NCI-H345 (cell line): ENCODE measurements at regions not wholly inside any gene's neighbourhood (a gene's known extent, or its start where the extent isn't known, plus 50 kb on each side); places are given as distances from the start of the nearest gene placed in this dataset.
"Not testable (repeated sequence)": the region's sequence is repeated elsewhere in the genome, so short reads cannot be mapped to it uniquely, and the experiment has no call there.

Experiments used
- DNase-seq: peaks from one replicate; lab custom pipeline; 2025; lab: John Stamatoyannopoulos, UW

DNA sequence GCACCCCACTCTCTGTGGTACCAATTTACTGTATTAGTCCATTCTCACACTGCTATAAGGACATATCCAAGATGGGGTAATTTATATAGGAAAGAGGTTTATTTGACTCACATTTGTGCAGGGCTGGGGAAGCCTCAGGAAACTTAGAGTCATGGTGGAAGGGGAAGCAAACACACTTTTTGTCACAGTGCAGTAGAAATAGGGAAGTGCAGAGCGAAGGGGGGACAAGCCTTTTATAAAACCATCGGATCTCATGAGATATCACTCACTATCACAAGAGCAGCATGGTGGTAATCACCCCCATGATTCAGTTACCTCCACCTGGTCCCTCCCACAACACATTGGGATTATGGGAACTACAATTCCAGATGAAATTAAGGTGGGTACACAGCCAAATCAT is 766.9 kb upstream of the PCDH10 start:
- DNase-seq = no peak

DNA sequence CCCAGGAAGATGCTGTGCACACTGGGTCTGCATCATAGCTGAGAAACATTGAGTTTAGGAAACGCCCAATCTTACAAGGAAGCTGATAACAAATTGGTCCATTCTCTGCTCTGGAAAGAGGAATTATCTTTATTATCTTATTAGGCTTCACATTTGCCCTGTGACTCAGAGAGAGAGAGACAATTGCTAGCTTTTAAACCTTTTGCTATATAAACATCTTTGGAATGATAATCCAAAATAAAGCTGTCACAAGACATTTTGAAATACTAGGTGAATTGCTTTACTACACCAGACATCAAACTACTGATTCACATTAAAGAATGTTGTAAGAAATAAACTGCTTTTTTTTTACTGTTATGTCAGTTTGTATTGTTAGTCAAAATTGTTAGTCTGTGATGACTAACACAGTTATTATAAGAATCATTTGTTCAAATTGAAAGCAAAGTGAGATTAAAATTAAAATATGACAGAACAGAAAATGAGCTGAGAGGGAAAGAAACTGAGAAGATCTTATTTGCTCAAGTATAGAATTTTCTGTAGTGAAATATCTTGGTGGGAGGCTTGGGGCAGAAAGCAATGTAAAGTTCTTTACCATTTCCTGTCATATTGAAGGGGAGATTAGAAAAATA is 765.4 kb upstream of the PCDH10 start:
- no peak for DNase-seq

DNA sequence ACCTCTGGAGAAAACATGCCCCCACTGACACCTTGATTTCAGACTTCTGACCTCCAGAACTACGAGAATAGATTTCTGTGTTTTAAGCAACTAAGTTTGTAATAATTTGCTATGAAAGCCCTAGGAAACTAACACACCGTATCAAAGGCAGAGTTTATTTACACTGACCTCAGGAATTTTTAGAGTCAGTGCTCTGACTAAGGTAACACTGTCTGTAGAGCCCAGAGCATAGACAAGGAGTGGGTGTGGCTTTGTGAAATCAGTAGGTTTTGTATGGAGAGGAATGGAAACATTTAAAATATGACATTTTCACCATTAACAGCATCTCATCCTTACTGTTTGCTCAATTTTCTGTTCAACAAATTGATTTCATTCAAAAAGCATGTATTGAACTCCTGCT is 764.4 kb upstream of the PCDH10 start:
- DNase-seq = no peak

DNA sequence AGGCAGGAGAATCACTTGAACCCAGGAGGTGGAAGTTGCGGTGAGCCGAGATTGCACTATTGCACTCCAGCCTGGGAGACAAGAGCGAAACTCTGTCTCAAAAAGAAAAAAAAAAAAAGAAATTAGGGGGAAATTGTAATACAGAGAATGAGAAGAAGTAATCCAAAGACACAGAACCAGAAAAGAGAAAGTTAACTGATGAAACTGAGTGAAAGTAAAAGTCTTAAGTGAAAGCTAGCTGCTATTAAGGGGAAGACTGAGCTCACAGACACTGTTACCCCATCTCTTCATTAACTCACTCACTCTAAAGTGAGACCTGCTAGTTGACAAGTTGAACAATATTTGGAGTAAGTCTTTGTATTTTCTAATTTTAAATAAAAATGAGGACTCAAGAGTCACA is 763.0 kb upstream of the PCDH10 start:
- no peak for DNase-seq

DNA sequence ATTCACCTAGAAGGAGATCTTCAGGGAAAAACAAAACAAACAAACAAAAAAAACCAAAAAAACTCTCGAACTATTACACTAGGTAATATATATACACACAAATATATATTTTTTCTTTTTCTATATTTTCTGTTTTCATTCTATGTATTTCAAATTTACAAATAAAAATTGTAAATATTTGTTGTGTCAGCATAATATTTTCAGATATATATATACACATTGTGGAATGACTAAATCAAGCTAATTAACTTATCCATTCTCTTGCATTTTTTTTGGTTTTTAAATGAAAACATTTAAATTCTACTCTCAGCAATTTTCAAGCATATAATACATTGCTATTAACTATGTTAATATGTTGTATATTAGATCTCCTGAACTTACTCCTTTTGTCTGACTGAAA is 762.0 kb upstream of the PCDH10 start:
- no peak for DNase-seq

DNA sequence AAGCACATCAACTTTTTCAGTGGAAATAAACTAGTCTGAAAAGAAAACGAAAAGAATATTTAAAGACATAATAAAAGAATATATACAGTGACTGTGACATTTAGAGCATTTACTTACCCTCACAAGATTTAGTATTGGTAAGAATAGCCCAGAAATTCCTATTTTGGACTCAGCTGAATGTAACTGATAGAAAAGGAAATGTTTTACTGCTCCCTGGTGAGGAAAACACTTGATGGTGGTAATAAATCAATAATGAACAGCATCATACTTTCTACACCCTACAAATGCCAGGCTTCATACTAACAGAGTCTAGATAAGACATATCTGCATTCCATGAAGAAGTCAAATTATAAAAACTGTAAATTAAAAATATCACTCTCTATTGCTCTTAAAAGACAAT is 753.5 kb upstream of the PCDH10 start:
- no peak for DNase-seq

DNA sequence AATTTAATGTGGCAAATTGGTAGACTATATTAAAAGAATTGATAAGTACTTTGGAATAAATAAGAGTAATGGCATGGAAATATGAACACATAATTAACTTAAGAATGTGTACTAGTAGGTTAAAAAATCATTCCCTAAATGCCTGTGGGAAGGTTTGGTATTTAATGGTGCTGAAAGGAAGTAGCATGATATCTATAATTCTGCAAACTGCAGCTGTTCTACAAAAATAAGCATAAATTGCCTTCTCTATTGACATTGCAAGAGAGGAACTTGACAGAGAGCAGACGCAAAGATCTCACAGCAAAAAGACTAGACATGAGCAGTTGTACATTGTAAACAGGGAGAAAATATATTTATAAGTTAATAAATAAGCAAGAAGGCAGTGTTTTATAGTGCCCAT is 752.5 kb upstream of the PCDH10 start:
- DNase-seq = no peak

DNA sequence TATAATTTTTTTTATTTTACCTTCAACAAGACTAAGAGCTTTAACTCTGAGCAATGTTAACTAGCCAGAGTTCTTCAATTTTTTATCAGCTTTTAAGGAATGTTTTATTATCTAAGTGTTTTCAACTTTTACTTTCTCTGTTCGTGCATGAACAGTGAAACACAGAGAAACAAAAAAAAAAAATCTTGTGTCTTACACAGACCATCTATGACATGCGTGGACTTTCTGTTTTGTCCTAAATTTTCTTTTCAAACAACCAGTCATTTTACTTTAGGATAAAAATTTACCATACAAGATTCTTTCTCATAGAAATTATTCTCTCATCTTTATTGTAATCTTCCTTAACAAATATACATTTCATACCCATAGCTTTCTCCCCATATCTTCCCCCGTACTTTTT is 731.9 kb upstream of the PCDH10 start:
- DNase-seq = no peak

DNA sequence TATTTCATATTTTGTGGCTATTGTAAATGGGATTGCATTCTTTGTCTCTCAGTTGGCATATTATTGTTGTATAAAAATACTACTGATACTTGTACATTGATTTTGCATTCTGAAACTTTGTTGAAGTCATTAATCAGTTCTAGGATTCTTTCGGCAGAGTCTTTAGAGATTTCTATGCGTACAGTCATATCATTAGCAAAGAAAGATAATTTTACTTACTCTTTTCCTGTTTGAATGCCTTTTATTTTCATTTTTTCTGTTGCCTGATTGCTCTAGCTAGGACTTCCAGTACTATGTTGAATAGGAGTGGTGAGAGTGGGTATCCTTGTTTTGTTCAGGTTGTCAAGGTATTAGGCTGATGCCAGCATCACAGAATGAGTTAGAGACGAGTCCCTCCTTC is 722.0 kb upstream of the PCDH10 start:
- DNase-seq = no peak

DNA sequence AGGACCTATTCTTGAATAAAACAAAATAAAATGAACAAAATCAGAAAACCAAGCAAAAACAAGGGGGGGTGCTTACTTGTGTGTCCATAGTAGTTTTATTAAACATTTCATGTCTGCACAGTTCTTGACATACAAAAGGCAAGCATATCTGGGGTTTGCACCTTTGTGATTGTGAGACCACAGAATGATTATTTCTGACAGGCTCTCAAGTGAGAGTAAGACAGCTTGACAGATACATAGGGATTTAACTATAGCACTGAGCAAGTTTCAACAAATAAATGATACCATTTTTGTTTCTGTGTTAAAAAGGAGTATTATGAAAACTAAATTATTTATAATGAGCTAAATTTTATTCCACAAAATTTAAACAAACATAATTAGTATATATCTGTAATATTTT is 712.0 kb upstream of the PCDH10 start:
- DNase-seq = no peak

DNA sequence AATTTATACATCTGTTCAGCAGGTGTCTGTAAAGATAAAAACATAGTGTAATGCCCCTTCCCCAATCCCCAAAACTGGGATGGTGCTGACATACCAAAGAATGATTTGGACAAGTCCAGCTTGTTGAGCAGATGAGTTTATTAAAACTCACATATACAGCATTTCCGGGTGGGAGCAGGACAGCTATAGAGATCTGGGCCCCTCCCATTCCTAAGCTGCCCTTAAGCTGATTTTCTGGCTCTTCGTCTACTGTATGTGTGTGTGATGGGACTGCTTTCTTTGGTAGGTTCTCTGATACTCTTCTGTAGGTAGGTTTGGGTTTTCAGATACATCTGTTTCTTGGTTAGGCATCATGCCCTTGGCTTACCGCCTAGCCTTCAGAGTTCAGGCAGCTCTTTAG is 703.7 kb upstream of the PCDH10 start:
- no peak for DNase-seq

DNA sequence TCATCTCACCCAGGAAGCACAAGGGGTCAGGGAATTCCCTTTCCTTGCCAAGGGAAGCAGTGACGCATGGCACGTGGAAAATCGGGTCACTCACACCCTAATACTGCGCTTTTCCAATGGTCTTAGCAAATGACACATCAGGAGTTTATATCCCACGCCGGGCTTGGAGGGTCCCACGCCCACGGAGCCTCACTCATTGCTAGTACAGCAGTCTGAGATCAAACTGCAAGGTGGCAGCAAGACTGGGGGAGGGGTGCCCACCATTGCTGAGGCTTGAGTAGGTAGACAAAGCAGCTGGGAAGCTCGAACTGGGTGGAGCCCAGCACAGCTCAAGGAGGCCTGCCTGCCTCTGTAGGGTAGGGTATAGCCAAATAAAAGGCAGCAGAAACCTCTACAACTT is 691.1 kb upstream of the PCDH10 start:
- DNase-seq = not testable (repeated sequence)

DNA sequence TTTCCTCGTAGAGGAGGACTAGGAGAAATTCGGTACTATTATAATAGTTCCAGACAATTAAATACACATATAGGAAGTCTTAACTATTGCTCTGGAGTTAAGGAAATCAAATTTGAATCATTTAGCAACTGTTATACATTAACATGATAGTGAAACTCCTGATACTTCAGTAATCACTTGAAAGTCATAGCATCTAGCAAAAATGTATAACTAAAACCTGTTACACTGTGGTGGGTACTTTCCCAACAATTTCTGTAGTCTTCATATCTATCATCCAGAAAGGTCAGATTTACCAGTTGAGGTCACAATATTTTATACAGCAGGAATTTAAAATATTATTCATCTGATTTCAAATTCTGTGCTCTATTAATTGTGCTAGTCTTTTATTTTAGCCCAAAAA is 669.6 kb upstream of the PCDH10 start:
- no peak for DNase-seq

DNA sequence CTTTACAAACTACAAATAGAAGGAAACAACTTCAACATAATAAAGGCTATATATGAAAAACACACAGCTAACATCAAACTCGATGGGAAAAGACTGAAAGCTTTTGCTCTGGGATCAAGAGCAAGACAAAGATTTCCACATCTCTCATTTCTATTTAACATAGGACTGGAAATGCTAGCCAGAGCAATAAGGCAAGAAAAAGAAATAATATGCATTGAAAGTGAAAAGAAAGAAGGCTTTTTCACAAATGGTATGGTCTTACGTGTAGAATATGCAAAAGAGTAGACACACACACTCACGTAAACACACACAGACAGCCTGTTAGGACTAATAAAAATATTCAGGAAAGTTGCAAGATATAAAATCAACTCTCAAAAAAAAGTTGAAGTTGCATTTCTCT is 660.5 kb upstream of the PCDH10 start:
- no peak for DNase-seq

DNA sequence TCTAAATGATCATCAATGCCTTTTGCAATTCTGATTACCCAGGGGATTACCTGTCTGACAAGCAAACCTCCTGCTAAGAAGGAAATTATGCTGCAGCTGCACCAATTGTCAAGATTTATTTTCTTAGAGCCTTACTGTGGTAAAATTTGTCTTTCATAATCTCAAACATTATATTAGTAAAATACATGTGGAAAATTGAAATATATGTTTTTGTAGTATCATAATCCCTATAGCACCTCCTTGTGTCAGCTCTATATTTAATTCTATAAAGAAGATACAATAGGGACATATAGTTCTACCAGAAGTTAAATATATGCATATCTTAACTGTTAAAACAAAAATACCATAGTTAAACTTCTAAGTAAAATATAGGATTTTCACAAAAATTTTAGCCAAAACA is 655.6 kb upstream of the PCDH10 start:
- DNase-seq = no peak

DNA sequence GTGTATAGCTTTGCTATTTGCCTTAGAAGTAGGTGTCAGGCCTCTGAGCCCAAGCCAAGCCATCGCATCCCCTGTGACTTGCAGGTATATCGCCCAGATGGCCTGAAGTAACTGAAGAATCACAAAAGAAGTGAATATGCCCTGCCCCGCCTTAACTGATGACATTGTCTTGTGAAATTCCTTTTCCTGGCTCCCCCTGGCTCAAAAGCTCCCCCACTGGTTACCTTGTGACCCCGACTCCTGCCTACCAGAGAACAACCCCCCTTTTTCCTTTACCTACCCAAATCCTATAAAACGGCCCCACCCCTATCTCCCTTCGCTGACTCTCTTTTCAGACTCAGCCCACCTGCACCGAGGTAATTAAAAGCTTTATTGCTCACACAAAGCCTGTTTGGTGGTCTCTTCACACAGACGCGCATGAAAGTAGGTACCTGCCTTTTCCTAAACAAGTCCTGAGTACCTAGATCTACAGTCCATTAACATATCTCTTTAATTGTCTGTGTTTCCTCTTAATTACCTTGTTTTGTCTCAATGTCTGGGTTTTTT is 653.8 kb upstream of the PCDH10 start:
- DNase-seq = not testable (repeated sequence)

DNA sequence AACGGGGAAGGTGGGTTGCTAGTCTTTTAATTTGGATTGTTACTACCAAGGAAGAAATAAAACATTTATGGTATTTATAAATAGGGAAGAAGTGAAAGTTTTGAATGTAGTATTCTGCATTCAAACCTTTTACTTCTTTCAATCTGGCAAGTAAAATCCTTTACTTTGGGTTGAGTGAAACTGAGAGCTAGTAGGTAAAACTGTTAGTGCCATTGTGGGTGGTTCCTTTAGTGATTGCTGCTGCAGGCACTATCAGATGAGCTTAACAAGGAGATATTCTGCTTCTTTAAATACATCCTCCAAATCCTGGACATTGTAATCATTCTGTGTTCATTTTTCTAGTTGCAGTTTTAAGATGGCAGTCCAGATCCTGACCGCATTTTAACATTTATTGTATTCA is 650.9 kb upstream of the PCDH10 start:
- DNase-seq = no peak

DNA sequence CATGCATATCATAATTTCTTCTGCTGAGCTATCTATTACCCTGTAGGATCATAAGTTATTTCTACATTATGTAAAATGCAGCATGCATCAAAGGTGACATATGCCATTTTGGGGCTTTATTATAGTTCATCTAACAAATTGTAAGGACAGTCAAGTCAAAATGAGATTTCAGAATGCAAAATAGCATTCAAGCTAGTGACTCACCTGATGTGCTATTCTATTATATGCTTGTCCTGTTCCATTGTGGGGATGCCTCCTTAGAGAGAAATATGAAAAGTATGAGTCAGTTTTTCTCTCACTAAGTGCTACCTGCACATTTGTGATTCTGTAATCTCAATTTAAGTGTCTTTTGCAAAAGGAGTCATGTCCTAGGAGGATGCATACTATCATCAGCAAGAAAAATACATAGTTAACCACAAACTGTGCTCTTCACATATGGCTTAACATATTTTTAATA is 647.0 kb upstream of the PCDH10 start:
- DNase-seq = no peak

DNA sequence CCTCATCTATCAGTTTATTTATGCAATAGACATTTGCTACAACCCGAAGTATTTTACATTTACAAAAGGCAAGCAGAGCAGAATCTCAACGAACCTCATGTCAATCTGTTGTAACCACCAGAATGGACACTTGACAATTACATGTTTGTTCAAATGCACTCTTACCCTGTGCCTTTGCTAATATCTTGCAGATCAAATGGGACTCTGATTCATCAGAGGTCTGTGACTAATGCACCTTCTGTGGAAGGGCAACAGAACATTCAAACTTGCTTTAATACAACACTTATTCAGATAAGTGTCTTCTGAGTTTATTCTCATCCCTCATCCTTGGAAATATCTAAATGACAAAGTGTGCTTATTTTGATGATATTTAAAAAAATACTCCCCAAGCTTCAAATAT is 644.7 kb upstream of the PCDH10 start:
- no peak for DNase-seq

DNA sequence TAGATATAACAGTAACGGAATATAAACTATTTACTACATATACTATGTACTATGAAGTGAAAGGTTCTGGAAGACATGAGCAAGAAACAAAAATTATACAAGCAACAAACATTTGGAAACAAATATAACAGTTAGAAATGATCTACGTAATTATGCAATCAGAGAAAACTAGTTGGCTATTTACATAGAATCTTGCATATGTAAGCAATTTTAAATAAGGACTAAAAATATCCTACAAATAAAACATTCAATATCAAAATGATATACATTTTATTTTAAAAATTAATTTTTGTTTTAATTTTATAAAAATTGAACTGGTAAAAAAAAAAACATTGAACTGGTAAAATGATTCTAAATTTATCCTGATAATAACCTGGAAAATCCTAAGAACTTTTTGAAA is 642.5 kb upstream of the PCDH10 start:
- no peak for DNase-seq

DNA sequence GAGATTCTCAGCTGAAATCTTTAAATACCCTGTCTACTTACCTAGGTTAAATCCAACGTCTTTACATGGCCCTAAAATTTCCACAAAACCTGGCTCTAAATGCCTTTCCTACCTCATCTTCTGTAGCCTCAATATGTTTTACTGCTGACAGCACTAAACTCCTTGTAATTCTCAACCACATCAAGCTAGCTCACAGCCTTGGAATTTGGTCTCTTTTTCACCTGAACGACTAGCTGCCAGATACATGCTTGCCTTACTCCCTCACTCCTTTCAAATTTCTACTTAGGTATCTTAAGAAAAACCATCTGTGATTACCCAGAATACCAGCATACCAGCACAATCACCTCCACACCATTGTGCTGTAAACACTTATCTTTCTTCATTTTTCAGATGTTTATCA is 635.6 kb upstream of the PCDH10 start:
- no peak for DNase-seq

DNA sequence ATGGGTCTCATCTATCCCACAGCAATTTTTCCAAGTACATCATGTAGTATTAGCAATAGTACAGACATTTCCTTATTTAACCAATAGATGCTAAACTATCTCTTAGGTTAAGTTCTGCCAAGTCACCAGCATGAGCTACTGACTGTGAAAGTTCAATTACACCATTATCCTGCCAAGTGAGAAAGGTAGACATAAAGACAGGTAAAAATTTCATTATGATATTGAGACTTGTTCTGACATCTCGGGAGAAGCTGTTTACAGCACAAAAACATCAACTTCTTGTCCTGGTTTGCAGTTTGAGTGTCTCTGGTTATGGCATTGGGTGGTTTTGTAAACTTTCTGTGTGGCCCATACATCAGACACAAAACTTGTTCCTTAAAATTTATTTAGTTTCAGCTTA is 622.4 kb upstream of the PCDH10 start:
- DNase-seq = no peak

DNA sequence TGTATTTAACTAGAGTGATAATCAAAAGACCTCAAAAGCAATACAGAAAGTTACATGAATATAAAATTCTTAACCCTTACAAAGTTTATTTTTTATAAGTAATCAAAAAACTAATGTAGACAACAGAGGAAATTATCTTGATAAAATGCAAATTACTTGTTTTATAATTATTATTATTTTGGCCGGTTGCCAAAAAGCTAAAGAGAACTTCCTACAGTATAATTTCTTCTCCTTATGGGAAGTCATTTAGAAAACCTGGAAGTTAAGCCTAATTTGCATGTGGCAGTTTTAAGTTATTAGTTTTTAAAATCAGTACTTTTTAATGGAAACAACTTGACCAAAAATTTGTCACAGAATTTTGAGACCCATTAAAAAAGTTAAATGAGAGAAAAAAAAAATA is 621.3 kb upstream of the PCDH10 start:
- no peak for DNase-seq

DNA sequence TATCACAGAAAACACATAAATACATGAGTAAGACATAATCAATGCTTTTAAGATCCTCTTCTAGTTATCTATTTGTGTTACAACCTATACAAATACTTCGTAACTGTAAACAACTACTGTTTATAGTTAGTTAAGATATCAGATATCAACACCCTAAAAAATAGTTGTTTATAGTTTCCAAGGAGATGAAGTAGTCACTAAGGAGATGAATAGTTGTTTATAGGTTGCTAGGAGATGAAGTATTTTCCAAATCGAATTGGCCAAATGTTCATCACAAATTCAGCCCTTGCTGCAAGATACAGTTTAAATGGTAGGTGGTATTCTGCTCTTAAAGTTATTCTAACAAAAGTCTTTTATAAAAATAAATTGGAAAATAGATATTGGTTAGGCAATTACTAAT is 618.2 kb upstream of the PCDH10 start:
- DNase-seq = peak; percentile 13

DNA sequence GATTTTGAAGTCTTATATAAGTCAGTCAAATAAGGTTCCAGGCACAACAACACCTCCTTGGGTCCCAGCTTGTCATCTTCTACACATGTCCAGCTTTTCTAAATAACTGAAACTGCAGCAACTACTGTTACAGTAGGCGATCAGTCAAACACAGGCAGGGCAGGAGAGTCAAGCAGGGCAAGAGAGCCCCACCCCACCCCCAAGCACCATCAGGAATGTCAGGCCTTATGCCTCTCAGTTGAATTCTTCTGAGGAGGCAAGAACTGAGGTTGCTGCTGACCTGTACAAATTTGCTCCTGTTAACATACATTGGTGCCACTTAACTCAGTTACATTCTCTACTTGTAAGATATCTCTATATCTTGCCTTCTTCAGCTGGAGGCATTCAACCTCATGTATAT is 608.8 kb upstream of the PCDH10 start:
- DNase-seq = no peak
